CD4-positive, alpha-beta memory T cell (primary cell): ENCODE measurements at regions not wholly inside any gene's neighbourhood (a gene's known extent, or its start where the extent isn't known, plus 50 kb on each side); places are given as distances from the start of the nearest gene placed in this dataset.

Source experiments
- CTCF ChIA-PET: fragments of 350-600 bp; sonication (Branson Sonifier 250); formaldehyde crosslinking; loops from one replicate; lab custom pipeline; 2021; ENCODE audit warnings: inconsistent platforms; ENCODE audit not compliant: partially characterized antibody; lab: Charles Lee
- POLR2A ChIA-PET: fragments of 350-600 bp; sonication (Branson Sonifier 250); formaldehyde crosslinking; loops from one replicate; lab custom pipeline; 2021; ENCODE audit not compliant: partially characterized antibody; lab: Charles Lee
- DNase-seq, 5 donors: peaks; one replicate each; pipeline versions ENCODE4 v3.0.0 to v3.0.0-alpha.2; 2020 to 2022; ENCODE audit warnings: mixed read lengths in 1 of 5
- H3K27ac ChIP-seq: one replicate; pipeline ENCODE4 v1.7.0; 2013; ENCODE audit warnings: low read depth, low read length
- H3K27me3 ChIP-seq: 2 replicates; pipeline ENCODE4 v1.7.0; 2013; ENCODE audit warnings: mild to moderate bottlenecking, low read length, moderate library complexity; ENCODE audit not compliant: insufficient read depth
- H3K36me3 ChIP-seq: 2 replicates; pipeline ENCODE4 v1.7.0; 2013; ENCODE audit warnings: mild to moderate bottlenecking, low read length, moderate library complexity; ENCODE audit not compliant: insufficient read depth
- H3K4me1 ChIP-seq: 2 replicates; pipeline ENCODE4 v1.7.0; 2013; ENCODE audit warnings: mild to moderate bottlenecking, low read length, moderate library complexity; ENCODE audit not compliant: insufficient read depth
- H3K4me3 ChIP-seq, 2 donors: one replicate each; pipeline ENCODE4 v1.7.0; 2013; ENCODE audit warnings: low read length in 2 of 2, mild to moderate bottlenecking in 1 of 2
- H3K9me3 ChIP-seq, 2 donors: one replicate each; pipeline ENCODE4 v1.7.0; 2013; ENCODE audit warnings: low read length in 2 of 2, control low read depth in 1 of 2; ENCODE audit not compliant: control insufficient read depth in 1 of 2
- H3K27ac Mint-ChIP-seq, 7 donors: one replicate each; pipeline ENCODE4 v1.8.0; 2020 to 2021; ENCODE audit warnings: mixed read lengths in 7 of 7, mild to moderate bottlenecking in 6 of 7, inconsistent platforms in 3 of 7, moderate library complexity in 3 of 7
- H3K27me3 Mint-ChIP-seq, 2 donors: one replicate each; pipeline ENCODE4 v1.8.0; 2020 to 2021; ENCODE audit warnings: mixed read lengths in 2 of 2
- H3K36me3 Mint-ChIP-seq, 2 donors: one replicate each; pipeline ENCODE4 v1.8.0; 2020 to 2021; ENCODE audit warnings: mixed read lengths in 2 of 2, inconsistent platforms in 1 of 2, mild to moderate bottlenecking in 1 of 2
- H3K4me1 Mint-ChIP-seq, 4 donors: one replicate each; pipeline ENCODE4 v1.8.0; 2020 to 2021; ENCODE audit warnings: mixed read lengths in 4 of 4, mild to moderate bottlenecking in 1 of 4
- H3K4me3 Mint-ChIP-seq, 8 donors: one replicate each; pipeline ENCODE4 v1.8.0; 2020 to 2021; ENCODE audit warnings: mixed read lengths in 8 of 8, mild to moderate bottlenecking in 7 of 8, moderate library complexity in 6 of 8, inconsistent platforms in 3 of 8
- H3K9me3 Mint-ChIP-seq, 8 donors: one replicate each; pipeline ENCODE4 v1.8.0; 2020 to 2021; ENCODE audit warnings: mixed read lengths in 8 of 8, mild to moderate bottlenecking in 5 of 8, inconsistent platforms in 3 of 8, moderate library complexity in 1 of 8
- intact Hi-C: fragments of 100-400 bp; cut with micrococcal nuclease; formaldehyde crosslinking; loops from one replicate; pipeline ENCODE4 v1.15.1; 2023

GRCh38 chr1:177801790-177802189 lies 168.1 kb downstream of the SEC16B start:
- no peaks in the 10 kb centered on the region for H3K4me1 ChIP-seq
- Mint-ChIP-seq H3K27ac (no peak overlapping the region), H3K27me3 (no peaks in the 10 kb centered on the region), H3K4me3 (no peak overlapping the region), H3K9me3 (peaks cover 3 to 32% (median 24%) of the 10 kb centered on the region in 8 donors), H3K36me3 (no peaks in the 10 kb centered on the region), H3K4me1 (no peaks in the 10 kb centered on the region)
- no peaks in the 10 kb centered on the region for H3K27me3 ChIP-seq
- no peak for DNase-seq
- H3K36me3 ChIP-seq, result no peaks in the 10 kb centered on the region
- POLR2A ChIA-PET, result no interaction called here
- no peaks in the 10 kb centered on the region for H3K9me3 ChIP-seq
- intact Hi-C loops, result no loop called here
- no peak overlapping the region for H3K4me3 ChIP-seq
- CTCF ChIA-PET, result no interaction called here
- H3K27ac ChIP-seq, result no peak overlapping the region

- Mint-ChIP-seq H3K27ac (no peak overlapping the region), H3K4me3 (no peak overlapping the region), H3K4me1 (no peaks in the 10 kb centered on the region), H3K9me3 (peaks cover 1 to 27% (median 20%) of the 10 kb centered on the region in 8 donors), H3K27me3 (no peaks in the 10 kb centered on the region), H3K36me3 (no peaks in the 10 kb centered on the region)
- Histone ChIP-seq H3K27me3 (no peaks in the 10 kb centered on the region), H3K4me3 (no peak overlapping the region), H3K27ac (no peak overlapping the region), H3K9me3 (no peaks in the 10 kb centered on the region), H3K4me1 (no peaks in the 10 kb centered on the region), H3K36me3 (no peaks in the 10 kb centered on the region)
- ChIA-PET POLR2A (no interaction called here), CTCF (no interaction called here)
- DNase-seq, result no peak
- intact Hi-C loops, result no loop called here
These were observed 169.3 kb downstream of the SEC16B start for GRCh38 chr1:177800400-177801088.

DNA sequence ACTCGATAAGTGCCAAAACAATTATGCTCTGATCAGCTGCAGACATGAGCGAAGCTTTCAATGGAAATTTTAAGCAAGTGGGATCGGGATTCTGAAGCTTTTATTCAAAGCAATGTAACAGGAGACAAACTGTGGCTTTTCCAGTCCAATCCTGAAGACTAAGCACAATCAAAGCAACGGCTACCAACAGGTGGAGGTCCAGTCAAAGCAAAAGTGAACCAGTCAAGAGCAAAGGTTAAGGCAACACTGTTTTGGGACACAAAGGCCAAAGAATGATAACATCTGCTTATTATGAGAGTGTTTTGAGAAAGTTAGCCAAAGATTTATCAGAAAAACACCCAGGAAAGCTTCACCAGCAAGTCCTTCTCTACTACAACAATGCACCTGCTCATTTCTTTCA lies 170.1 kb downstream of the SEC16B start:
- Mint-ChIP-seq H3K9me3 (peaks cover 1 to 27% (median 19%) of the 10 kb centered on the region in 8 donors), H3K27ac (no peak overlapping the region), H3K4me3 (no peak overlapping the region), H3K27me3 (no peaks in the 10 kb centered on the region), H3K4me1 (no peaks in the 10 kb centered on the region), H3K36me3 (no peaks in the 10 kb centered on the region)
- no peaks in the 10 kb centered on the region for H3K27me3 ChIP-seq
- POLR2A ChIA-PET, result no interaction called here
- no peaks in the 10 kb centered on the region for H3K9me3 ChIP-seq
- no peak overlapping the region for H3K4me3 ChIP-seq
- DNase-seq, result no peak
- CTCF ChIA-PET, result no interaction called here
- intact Hi-C loops, result no loop called here
- no peaks in the 10 kb centered on the region for H3K36me3 ChIP-seq
- H3K27ac ChIP-seq, result no peak overlapping the region
- no peaks in the 10 kb centered on the region for H3K4me1 ChIP-seq

DNA sequence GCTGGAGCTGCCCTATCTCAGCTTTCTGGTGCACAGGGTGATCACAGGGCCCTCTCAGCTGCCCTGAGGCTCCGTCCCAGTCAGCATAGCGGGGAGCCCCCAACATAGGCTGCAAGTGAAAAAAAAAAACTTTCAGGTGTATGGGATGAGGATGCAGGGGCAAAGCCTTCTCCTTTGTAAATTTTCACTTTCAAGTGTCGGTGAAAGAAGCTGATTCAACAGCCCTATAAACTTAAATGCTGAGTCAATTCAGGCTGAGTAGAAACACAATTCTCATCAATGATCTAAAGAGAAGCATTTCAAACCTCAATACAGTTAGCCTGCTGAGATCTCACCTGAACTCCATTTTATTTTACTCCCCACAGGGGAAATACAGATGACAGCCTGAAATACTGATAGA lies 171.2 kb downstream of the SEC16B start:
- CTCF ChIA-PET, result no interaction called here
- Mint-ChIP-seq H3K36me3 (no peaks in the 10 kb centered on the region), H3K27ac (no peak overlapping the region), H3K4me1 (no peaks in the 10 kb centered on the region), H3K4me3 (no peak overlapping the region), H3K9me3 (peaks cover 0 to 18% (median 10%) of the 10 kb centered on the region in 8 donors), H3K27me3 (no peaks in the 10 kb centered on the region)
- no peak overlapping the region for H3K27ac ChIP-seq
- intact Hi-C loops, result no loop called here
- H3K4me1 ChIP-seq, result no peaks in the 10 kb centered on the region
- POLR2A ChIA-PET, result no interaction called here
- no peaks in the 10 kb centered on the region for H3K36me3 ChIP-seq
- H3K9me3 ChIP-seq, result no peaks in the 10 kb centered on the region
- no peak for DNase-seq
- no peaks in the 10 kb centered on the region for H3K27me3 ChIP-seq
- H3K4me3 ChIP-seq, result no peak overlapping the region

GRCh38 chr1:177796561-177796960 lies 173.3 kb downstream of the SEC16B start:
- Mint-ChIP-seq H3K27ac (no peak overlapping the region), H3K27me3 (no peaks in the 10 kb centered on the region), H3K36me3 (no peaks in the 10 kb centered on the region), H3K4me3 (no peak overlapping the region), H3K9me3 (peaks cover 0 to 15% (median 6%) of the 10 kb centered on the region in 8 donors), H3K4me1 (no peaks in the 10 kb centered on the region)
- intact Hi-C loops, result no loop called here
- Histone ChIP-seq H3K36me3 (no peaks in the 10 kb centered on the region), H3K9me3 (no peaks in the 10 kb centered on the region), H3K27ac (no peak overlapping the region), H3K4me1 (no peaks in the 10 kb centered on the region), H3K4me3 (no peak overlapping the region), H3K27me3 (no peaks in the 10 kb centered on the region)
- no peak for DNase-seq
- POLR2A ChIA-PET, result no interaction called here
- CTCF ChIA-PET, result no interaction called here

GRCh38 chr1:177794376-177794991 lies 175.4 kb downstream of the SEC16B start:
- Mint-ChIP-seq H3K9me3 (peaks cover 0 to 10% (median 6%) of the 10 kb centered on the region in 8 donors), H3K27ac (no peak overlapping the region), H3K4me1 (no peaks in the 10 kb centered on the region), H3K27me3 (no peaks in the 10 kb centered on the region), H3K4me3 (no peak overlapping the region), H3K36me3 (no peaks in the 10 kb centered on the region)
- intact Hi-C loops, result no loop called here
- Histone ChIP-seq H3K36me3 (no peaks in the 10 kb centered on the region), H3K9me3 (no peaks in the 10 kb centered on the region), H3K27ac (no peak overlapping the region), H3K27me3 (no peaks in the 10 kb centered on the region), H3K4me1 (no peaks in the 10 kb centered on the region), H3K4me3 (no peak overlapping the region)
- ChIA-PET CTCF (no interaction called here), POLR2A (no interaction called here)
- DNase-seq, result no peak

DNA sequence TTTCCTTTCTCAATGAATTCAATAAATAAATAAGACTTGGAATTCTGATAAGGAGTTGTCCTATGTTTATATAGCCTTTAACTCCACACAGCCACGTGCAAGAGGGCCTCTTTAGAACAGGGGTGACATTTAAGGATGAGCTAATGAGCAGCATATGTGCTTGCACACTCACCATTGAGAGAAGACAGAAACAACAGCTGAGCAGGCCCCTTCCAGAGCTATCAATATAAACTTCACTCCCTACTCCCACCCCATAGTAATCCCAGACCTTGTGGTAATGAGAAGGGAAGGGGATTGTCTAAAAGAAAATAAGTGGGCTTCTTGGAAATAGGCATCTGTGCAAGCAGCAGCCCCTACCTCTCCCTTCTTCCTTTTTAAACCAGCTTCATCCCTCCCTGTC lies 176.0 kb downstream of the SEC16B start:
- H3K4me1 ChIP-seq, result no peaks in the 10 kb centered on the region
- H3K4me1 Mint-ChIP-seq, result no peaks in the 10 kb centered on the region
- intact Hi-C loops, result no loop called here
- H3K4me3 Mint-ChIP-seq, result no peak overlapping the region
- no peak overlapping the region for H3K27ac Mint-ChIP-seq
- no peaks in the 10 kb centered on the region for H3K27me3 Mint-ChIP-seq
- H3K4me3 ChIP-seq, result no peak overlapping the region
- H3K27ac ChIP-seq, result no peak overlapping the region
- no peaks in the 10 kb centered on the region for H3K9me3 ChIP-seq
- CTCF ChIA-PET, result no interaction called here
- POLR2A ChIA-PET, result no interaction called here
- no peaks in the 10 kb centered on the region for H3K36me3 ChIP-seq
- no peaks in the 10 kb centered on the region for H3K36me3 Mint-ChIP-seq
- no peaks in the 10 kb centered on the region for H3K27me3 ChIP-seq
- H3K9me3 Mint-ChIP-seq, result peaks cover 0 to 10% (median 6%) of the 10 kb centered on the region in 8 donors
- no peak for DNase-seq
